Stimulated activated CD4-positive, alpha-beta T cell treated with anti-CD3 and anti-CD28 coated beads, Interleukin-12 subunit alpha, Interleukin-12 subunit beta, amount 100 ng/mL, for 4 hours (primary cell): ENCODE measurements at regions not wholly inside any gene's neighbourhood (a gene's known extent, or its start where the extent isn't known, plus 50 kb on each side); places are given as distances from the start of the nearest gene placed in this dataset.

Experiments
- DNase-seq: peaks from one replicate; pipeline ENCODE4 v3.0.0-alpha.2; 2020

DNA sequence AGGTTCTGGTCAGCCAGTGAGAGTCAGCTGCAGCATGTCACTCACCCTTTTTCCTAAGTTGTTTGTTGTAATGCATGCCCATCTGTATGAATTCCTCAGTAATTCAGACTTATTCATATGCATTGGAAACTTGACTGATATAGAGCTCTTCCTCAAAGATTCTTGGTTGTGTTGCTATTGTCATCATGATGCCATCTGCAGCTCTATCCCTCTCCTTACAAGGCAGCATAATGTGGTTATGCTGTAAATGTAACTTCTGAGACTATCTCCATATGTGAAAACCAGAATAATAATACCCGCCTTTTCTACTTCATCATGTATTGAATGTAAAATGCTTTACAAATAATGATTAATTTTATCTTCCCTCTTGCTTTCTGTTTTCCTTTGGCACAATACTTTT, 252.6 kb upstream of the MTPN start:
- DNase-seq = no peak

DNA sequence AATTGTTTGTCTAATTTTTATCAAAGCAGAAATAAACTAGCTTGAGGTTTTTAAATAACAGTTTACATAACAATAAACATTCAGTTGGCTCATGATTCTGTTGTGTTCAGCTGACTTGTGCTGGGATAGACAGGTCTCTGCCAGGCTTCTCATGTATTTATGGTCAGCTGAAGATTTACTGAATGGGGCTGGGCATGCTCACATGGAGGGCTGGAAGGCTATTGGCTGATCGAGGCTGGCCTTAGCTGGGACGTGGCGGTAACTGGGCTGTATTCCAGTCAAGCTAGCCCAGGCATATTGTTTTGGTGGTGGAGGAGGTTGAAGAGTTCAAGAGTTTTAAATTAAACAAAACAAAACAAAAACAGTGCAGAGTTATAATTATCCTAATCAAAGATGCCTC, 251.0 kb upstream of the MTPN start:
- DNase-seq = no peak

DNA sequence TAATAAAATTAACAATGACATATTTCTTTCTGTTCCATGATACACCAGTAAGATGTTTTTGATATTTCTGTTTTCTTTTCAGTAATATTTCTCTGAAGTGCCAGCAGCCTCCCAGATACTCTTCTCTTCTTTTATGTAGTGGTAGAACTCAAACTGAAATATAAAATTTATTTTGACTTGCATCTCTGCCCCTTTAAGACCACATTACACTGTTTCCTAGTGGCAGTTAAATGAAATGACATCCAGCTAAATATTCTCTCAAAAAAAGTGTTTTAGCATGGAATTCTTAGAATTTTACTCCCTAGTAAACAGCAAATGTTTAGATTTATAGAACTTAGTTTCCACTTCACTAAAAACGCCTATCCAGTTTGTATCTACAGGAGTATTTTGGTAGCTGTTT, 237.2 kb upstream of the MTPN start:
- no peak for DNase-seq

DNA sequence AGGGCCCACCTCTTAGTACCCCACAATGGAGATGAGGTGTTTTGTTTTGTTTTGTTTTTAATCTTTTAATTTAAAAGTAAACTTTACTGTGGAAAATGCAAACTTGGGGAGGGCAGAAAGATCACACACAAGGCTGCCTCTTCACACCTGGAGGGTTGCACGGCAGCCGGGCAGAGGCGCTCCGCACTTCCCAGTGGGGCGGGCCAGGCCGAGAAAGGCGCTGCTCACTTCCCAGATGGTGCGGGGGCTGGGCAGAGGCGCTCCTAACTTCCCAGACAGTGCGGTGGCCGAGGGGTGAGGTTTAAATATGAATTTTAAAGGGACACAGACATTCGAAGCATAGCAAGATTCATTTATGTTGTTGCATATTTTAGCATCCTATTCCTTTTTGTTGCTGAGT, 235.9 kb upstream of the MTPN start:
- no peak for DNase-seq

DNA sequence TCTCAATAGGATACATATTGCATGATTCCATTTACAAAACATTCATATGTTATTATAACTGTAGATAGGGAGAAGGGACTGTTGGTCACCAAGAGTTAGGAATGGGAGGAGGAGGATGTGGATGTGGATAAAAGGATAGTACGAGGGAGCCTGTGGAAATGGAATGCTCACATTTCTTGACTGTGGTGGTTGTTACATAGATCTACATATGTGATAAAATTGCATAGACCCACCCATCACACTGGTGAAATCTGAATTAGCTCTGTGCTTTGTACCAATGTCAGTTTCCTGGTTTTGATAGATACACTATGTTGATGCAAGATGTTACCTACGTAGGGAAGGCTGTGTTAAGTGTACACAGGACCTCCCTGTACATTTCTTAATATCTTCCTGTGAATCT, 233.5 kb upstream of the MTPN start:
- no peak for DNase-seq

DNA sequence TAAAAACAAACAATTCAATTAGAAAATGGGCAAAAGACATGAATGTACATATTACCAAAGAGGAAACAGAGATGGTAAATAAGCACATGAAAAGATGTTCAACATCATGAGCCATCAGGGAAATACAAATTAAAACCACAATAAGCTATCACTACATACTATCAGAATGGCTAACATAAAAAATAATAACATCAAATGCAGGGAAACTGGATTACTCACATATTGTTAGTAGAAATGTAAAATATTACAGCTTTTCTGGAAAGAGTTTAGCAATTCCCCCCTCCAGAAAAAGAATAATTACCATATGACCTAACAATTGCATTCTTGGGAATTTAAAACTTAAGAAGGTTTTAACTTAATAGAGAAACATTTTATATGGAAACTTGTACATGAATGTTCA, 232.9 kb upstream of the MTPN start:
- DNase-seq = no peak

DNA sequence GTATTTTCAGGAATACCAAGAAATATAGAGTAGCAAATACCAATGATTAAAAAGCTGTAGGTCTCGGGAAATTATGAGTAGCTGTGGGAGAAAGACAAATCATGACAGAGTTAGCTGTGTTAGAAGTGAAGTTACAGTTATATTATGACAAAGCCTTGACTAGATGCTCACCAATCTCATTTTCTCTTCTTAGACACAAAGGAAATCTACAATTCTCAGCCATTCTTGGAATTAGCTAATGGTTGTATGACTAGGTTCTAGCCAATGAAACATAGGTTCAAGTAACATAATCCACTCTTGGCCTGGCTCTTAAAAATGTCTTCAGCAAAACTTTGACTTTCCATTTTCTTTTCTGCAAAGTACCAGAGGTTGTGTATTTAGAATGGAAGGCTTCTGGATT, 228.8 kb upstream of the MTPN start:
- no peak for DNase-seq

DNA sequence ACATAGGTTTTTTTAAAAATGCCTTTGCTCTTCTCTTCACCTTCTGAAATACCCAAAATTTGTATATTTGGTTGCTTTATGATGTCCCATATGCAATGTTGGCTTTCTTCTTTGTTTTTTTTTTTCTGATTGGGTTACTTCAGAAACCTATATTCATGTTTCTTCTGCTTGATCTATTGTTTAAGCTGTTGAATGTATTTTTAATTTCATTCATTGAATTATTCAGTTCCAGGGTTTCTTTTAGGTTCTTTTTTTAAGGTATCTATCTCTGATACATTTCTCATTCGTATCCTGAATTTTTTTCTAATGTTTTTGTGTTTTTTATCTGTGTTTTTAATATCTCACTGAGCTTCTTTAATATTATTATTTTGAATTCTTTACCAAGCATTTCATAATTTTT, 221.0 kb upstream of the MTPN start:
- DNase-seq = no peak

DNA sequence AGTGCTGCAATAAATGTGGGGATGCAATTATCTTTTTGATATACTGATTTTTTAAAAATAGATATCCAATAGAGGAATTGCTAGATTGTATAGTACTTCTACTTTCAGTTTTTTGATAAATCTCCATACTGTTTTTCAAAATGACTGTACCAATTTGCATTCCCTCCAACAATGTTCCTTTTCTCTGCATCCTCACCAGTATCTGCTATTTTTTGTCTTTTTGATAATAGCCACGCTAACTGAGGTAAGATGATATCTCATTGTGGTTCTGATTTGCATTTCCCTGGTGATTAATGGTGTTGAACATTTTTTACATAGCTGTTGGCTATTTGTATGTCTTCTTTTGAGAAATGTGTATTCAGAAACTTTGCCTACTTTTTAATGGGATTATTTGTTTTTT, 217.7 kb upstream of the MTPN start:
- DNase-seq = no peak

DNA sequence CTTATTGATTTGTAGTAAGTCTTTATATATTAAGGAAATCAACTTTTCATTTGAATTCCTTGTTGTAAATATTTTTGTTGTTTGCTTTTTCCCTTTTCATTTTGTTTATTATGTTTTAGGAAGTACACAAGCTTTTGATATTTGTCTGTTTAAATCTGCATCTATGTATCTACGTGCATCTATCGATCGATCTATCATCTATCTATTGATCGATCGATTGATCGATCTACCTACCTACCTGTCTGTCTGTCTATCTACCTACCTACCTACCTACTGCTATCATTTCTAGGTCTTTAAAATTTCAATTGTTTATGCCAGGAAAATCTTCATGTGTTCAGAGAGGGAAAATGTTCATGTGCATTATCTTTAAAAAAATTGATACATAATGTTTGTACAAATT, 216.8 kb upstream of the MTPN start:
- DNase-seq = no peak

DNA sequence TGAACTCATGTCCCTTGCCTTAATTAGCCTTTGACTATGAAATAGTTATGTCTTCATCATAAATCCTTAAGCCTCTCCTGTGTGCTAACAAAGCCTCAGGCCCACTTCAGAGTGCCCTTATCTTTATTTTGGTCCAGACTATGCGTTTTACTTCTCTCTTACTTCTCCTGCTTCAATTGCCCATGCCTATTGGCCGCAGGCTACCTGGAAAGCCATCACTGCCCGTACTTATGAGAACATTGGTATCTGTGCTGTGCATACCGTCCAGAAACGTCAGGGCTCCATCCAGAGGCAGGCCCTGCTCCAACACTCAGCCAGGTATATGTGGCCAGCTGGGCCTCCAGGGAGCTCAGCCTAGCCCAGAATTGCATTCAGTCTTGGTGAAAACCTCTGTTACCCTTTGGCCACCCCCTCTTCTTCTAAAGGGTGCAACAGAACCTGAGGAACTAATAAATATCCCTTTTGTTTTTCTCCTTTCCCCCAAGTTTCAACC, 212.4 kb upstream of the MTPN start:
- no peak for DNase-seq

DNA sequence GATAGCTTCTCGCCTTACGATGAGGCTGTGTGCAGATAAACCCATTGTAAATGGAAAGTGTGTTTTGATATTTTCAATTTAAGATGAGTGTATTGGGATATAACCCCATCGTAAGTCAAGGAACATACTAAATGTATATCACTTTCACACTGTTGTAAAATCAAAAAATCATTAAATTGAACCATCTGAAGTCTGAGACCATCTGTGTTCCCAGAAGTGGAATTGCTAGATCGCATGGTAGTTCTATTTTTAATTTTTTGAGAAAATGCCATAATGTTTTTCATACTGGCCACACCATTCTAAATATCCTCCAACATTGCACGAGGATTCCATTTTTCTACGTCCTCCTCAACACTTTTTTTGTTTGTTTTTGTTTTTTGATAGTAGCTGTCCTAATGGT, 209.1 kb upstream of the MTPN start:
- no peak for DNase-seq

DNA sequence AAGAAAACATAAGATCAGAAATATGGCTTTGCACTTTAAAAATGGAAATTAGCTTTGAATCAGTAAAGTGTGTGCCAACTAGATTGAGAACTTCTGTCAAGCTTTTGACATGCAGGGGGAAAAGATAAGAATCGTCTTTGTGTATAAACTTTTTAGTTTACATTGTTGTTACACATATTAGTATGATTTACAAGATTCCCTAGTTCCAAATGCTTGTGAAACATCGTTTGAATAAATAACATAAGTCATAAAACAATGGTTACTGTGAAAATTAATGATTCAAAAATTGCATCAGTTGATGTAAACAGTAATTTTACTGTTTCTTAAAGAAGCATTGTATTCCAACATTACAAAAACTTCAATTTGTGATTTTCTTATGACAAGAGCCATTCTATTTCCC, 207.6 kb upstream of the MTPN start:
- DNase-seq = no peak

DNA sequence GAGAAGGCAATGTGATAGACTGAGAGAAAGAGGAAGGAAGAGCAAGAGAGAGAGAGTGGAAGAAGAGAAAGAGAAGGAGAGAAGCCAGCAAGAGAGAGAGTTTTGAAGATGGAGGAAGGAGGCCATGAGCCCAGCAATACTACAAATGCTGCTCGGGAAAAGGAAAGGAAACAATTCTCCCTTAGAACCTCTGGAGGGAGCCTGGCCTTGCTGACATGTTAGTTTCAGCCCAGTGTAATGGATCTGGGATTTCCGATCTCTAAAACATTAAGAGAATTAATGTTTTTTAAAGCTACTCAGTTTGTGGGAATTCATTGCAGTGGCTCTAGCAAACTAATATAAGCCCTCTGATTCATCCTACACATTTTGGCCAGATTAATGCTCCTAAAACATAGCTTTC, 206.8 kb upstream of the MTPN start:
- DNase-seq = no peak

DNA sequence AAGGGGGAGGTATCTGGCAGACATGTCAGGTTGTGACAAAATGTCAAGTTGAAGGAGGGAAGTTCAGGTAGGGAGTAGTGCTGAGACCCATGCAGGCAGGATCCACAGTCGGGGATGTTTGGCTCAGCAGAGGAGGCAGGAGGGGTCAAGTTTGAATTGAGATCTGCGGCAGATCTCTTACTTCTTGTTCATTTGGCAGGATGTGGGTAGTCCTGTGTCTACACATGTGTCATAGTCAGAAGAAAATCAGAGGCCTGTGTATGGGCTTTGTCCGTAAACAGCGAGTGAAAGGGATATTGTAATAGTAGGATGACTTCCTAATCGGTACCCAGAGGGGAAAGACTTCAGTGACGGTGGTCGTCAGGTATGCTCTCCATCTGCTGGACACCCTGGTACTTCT, 203.8 kb upstream of the MTPN start:
- DNase-seq = no peak

DNA sequence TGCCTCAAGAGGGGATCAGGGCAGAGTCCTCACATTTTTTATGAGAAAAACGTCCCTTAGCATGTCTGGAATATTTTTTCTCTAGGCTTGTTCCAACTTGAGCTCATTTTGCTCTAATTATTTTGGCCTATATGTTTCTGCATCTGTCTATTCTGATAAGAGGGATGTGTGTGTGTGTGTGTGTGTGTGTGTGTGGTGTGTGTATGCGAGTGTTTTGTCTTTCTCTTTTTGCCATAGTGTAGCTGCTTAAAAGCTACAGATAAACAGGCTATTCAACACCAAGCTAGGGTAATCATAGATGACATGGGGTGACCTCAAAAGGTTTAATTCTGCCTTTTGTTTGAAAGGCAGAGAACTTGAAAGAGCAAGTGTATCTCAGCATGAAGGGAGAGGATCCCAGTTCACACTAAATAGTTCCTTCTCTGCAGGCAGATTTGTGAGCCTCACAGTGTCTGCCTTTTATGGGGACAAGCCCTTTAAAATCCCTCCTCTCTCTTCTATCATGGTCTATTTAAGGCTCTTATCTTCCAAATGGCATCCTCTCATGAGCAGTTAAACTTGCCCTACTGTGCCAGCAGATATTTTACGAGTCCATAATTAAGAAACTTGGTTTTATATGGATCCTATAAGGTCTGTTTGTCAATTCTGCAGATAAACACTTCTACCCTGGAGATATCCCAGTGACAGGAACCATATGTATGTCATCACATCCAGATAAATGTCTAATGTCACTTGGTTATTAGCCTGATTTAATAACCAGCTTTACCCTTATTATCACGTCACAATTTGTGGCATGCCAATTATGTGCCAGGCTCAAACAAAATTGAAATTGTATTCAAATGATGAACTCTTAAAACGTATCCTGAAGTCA, 202.9 kb upstream of the MTPN start:
- no peak for DNase-seq

DNA sequence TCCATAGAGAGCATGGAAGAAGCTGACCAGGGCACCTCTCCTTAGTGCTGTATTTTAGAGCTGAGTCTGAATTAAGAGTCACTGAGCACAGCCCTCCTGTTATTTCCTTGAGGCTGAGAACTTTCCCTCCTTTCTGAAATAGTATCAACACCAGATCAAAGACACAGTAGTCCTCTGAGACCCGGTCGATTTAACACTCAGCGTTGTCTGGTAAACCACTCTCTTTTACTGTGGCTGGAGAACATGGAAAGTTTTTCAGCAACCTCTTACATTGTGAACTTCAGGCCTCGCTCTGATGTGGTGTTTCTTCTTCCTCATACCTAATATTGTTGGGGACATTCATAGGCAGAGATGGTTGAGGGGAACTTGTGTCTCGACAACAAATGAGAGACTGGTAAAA, 202.0 kb upstream of the MTPN start:
- DNase-seq = no peak

DNA sequence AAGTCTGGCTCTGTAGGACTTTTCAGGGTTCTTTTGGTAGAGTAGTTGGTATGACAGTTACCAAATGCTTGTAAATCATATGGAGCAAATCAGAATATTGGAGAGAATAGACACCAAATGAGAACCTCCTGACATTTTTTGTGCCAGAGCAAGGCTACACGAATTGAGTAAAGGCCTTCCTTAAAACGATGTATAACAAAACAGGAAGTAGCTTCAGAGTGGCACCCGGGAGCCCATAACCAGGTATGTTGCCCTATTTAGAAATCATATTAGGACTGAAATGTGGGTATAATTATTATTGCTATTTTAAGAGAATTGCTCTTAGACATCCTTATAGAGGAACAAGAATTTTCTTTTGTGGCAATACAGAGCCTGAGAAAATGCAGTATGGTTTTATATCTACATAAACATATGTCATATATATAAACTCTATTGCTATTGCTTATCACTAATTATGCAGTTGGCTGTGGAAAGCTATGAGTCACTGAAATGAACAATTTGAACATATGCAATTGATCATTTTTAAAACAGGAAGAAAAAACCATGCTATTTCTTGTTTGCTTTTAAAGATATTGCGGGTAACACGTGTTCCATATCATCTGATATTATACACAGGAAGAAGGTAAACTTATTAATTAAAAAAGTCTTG, 197.4 kb upstream of the MTPN start:
- no peak for DNase-seq

DNA sequence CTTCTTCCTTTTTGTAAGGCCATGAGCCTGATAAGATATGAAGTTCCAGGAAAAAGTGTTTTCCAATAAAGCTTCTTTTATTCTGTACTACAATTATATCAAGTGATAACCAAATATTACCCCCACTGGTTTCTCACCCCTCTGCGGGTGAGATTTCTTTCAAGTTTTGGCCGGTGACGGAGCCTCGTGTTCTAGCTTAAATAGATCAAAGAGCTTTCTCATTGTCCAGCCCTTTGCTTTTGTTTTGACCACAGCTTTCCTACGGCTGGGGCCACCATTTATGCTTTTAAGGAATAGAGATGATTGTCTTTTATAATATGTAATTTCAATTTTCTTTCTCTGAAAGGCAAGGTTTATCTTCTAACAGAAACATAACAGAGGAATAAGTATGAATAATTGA, 196.7 kb upstream of the MTPN start:
- no peak for DNase-seq

DNA sequence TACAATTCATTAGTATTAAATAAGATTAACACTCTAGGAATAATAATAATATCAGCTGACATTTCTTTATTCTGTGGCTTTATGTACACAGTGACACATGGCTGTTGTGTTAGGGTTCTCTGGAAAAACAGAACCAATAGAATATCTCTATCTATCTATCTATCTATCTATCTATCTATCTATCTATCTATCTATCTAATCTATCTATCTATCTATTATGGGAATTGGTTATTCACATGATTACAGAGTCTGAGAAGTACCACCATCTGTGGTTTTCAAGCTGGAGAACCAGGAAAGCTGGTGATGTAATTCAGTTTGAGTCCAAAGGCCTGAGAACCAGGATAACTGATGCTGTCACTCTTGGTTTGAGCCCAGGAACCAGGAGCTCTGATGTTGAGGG, 194.1 kb upstream of the MTPN start:
- DNase-seq = no peak

DNA sequence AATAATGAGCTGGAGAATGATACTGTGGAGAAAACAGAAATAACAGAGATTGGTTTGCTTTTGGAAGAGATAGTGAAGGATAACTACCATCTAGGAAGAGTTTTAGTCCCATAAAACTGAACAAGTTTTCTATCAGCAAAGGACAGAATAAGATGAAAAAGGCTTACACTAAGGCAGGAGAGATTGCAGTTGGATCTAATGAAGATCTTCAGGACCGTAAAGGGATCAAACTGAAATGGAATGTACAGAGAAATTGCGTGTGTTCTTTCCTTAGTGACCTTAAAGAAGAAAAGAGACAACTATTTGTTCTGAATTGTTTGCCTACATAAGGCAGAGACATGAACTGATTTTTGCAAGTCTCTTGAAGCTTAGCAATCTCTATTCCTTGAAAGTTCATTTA, 191.7 kb upstream of the MTPN start:
- no peak for DNase-seq

DNA sequence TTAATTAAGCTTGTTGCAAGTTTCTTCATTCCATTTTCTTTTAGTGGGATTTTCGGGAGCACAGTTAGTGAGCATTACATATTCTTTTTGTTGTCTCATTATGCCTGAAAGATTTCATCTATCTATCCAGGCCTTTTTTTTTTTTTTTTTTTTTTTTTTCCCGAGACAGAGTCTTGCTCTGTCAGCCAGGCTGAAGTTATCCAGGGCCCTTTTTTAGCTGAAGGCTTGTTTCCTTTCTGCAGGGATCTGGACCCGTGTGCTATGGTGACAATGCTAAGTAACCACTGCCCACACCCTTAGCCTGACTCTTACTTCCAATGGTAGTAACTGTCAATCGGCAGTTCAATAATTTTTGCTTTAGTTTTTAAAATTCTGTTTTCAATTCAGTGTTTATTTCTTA, 190.8 kb upstream of the MTPN start:
- no peak for DNase-seq

DNA sequence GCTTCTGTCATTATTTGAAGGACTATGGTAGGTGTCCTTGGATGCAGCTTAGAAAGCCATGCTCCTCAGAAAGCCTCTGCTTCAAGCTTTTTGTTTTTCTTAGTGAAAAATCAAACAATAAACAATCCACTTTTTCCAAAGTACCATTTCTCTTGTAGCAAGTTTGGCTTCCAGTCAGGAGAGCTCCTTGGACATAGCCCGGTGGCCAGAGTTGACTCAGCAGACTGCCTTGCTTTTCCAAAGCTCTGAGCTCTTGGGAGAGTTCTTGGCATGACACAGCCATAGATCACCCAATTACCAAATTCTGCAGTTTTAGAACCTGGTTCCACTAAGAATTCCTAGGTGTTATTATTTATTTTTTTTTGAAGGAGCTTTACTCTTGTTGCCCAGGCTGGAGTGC, 189.4 kb upstream of the MTPN start:
- no peak for DNase-seq

DNA sequence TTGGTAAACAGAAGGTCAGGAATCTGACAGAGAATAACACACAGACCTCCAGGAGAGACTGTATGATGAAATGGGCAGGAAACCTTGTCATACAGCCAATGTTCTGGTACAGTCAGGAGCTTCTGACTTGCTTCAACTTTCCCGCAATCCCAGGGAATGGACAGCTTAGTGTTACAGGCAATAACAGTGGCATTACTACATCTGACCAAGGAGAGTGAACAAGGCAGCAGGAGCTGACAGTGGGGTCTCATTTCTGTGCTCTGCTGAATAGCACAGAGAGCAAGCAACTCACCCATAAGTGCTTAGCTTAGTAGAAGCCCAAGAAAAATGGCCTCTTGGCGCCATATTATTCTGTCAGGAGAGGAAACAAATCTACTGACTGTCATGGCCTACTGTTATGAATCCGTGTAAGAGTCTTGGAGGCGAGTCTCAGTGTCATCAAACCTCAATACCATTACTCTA, 186.2 kb upstream of the MTPN start:
- no peak for DNase-seq

DNA sequence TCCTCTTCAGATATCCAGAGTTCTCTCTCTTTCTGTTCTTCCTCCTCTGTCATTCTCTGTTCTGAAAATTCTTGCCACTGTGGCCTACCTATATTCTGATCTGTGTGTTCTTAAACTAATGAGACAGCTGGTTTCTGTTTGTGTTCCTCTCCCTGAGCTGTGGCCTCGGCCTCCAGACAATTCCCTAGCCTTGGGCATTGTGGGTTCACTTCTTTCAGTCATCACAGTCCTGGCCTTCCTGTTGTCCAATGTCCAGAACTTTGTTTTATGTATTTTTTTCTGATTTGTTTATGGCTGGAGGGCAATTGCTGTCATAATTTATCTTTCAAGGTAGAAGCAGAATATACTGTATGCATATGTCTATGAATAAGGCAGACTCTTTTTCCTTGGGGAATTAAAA, 173.2 kb upstream of the MTPN start:
- no peak for DNase-seq
